ENCODE measurements at regions not wholly inside any gene's neighbourhood (a gene's known extent, or its start where the extent isn't known, plus 50 kb on each side); places are given as distances from the start of the nearest gene placed in this dataset.

DNA sequence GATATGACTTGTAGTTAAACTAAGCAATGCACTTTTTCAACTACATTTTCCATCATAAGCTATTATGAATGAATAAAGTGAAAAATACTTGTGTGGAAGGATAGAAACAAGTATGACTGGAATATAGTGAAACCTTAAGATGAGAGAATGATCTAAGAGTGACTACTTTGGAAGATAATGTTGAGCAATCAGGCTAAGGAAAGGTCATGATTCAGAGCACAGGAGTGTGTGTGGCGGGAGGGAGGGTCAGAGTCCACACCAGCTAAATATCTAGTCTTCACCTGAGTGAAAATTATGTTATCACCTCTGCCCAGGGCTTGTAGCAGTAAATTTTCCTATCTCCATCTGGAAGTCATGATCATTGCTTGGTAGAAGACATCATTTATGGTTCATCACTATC, 833.4 kb upstream of the ATXN8OS start:
- TF ChIP-seq POLR2A (IDR thresholded peaks at IDR 0.05), result no peak
- TF ChIP-seq, protein P1, sequence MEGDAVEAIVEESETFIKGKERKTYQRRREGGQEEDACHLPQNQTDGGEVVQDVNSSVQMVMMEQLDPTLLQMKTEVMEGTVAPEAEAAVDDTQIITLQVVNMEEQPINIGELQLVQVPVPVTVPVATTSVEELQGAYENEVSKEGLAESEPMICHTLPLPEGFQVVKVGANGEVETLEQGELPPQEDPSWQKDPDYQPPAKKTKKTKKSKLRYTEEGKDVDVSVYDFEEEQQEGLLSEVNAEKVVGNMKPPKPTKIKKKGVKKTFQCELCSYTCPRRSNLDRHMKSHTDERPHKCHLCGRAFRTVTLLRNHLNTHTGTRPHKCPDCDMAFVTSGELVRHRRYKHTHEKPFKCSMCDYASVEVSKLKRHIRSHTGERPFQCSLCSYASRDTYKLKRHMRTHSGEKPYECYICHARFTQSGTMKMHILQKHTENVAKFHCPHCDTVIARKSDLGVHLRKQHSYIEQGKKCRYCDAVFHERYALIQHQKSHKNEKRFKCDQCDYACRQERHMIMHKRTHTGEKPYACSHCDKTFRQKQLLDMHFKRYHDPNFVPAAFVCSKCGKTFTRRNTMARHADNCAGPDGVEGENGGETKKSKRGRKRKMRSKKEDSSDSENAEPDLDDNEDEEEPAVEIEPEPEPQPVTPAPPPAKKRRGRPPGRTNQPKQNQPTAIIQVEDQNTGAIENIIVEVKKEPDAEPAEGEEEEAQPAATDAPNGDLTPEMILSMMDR (IDR thresholded peaks at IDR 0.05), result no peak

Measured in heart left ventricle (tissue), 13 donors.